Endothelial cell of umbilical vein (primary cell): ENCODE measurements at regions not wholly inside any gene's neighbourhood (a gene's known extent, or its start where the extent isn't known, plus 50 kb on each side); places are given as distances from the start of the nearest gene placed in this dataset.

Experiments used
- CTCF ChIP-seq, 2 donors: IDR thresholded peaks; 1 replicate in 1 of 2; 2 replicates in 1 of 2; pipeline ENCODE4 v1.5.1; 2011; ENCODE audit warnings: low read length in 2 of 2, mild to moderate bottlenecking in 2 of 2, moderate library complexity in 2 of 2, control low read depth in 1 of 2, inconsistent platforms in 1 of 2, low read depth in 1 of 2; ENCODE audit not compliant: insufficient read depth in 1 of 2; ENCODE audit errors: extremely low read depth in 1 of 2
- EZH2 ChIP-seq: IDR thresholded peaks from 2 replicates; pipeline ENCODE4 v1.6.1; 2012; ENCODE audit warnings: borderline replicate concordance, low read depth, mild to moderate bottlenecking, moderate library complexity, low read length, inconsistent platforms; ENCODE audit not compliant: severe bottlenecking
- FOS ChIP-seq: IDR thresholded peaks from 2 replicates; pipeline ENCODE4 v1.6.1; 2011; ENCODE audit warnings: mild to moderate bottlenecking, low read length, moderate library complexity, borderline replicate concordance; ENCODE audit not compliant: insufficient read depth
- JUN ChIP-seq: IDR thresholded peaks from 2 replicates; pipeline ENCODE4 v1.6.1; 2011; ENCODE audit warnings: borderline replicate concordance, low read depth; ENCODE audit not compliant: insufficient read length, insufficient read depth
- MAX ChIP-seq: IDR thresholded peaks from 2 replicates; pipeline ENCODE4 v1.6.1; 2011; ENCODE audit not compliant: insufficient read depth, insufficient read length
- MYC ChIP-seq: IDR thresholded peaks from one replicate; pipeline ENCODE4 v1.6.1; 2011; ENCODE audit warnings: mild to moderate bottlenecking, low read depth, low read length
- POLR2A ChIP-seq: IDR thresholded peaks from 2 replicates; pipeline ENCODE4 v1.6.1; 2012; ENCODE audit warnings: low read depth, mild to moderate bottlenecking, control low read depth, low read length
- POLR2AphosphoS5 ChIP-seq: IDR thresholded peaks from 2 replicates; pipeline ENCODE4 v1.6.1; 2012; ENCODE audit warnings: low read depth, mild to moderate bottlenecking, control low read depth, low read length, moderate library complexity; ENCODE audit not compliant: insufficient read depth

GRCh38 chr3:118207271-118207670 lies 827.4 kb downstream of the IGSF11 start:
- TF ChIP-seq POLR2A (no peak), POLR2AphosphoS5 (no peak), MYC (no peak), FOS (no peak), CTCF (IDR thresholded peaks at IDR 0.05; ENCODE audit: extremely low read depth in 1 of 2, insufficient read depth in 1 of 2, low read depth in 1 of 2, low read length in 2 of 2) (no peak), EZH2 (no peak), MAX (no peak), JUN (no peak)
